HEK293T (cell line): ENCODE measurements at regions not wholly inside any gene's neighbourhood (a gene's known extent, or its start where the extent isn't known, plus 50 kb on each side); places are given as distances from the start of the nearest gene placed in this dataset.

Experiments used
- CTCF ChIA-PET: fragments of 350-600 bp; formaldehyde crosslinking; extraction: SDS; loops from one replicate; lab custom pipeline; 2021; ENCODE audit warnings: antibody characterized with exemption, inconsistent platforms; lab: Yijun Ruan, JAX
- POLR2A ChIA-PET: fragments of 350-600 bp; formaldehyde crosslinking; extraction: SDS; loops from one replicate; lab custom pipeline; 2020; ENCODE audit warnings: antibody characterized with exemption, inconsistent platforms; lab: Yijun Ruan, JAX
- DNase-seq: peaks from one replicate; pipeline ENCODE4 v3.0.0; 2012; ENCODE audit warnings: mixed read lengths; ENCODE audit errors: extremely low spot score
- ARNT ChIP-seq: fragments of 450-650 bp; IDR thresholded peaks from 2 replicates; pipeline ENCODE4 v1.6.1; 2017; ENCODE audit warnings: mild to moderate bottlenecking
- BHLHE40 ChIP-seq: fragments of 450-650 bp; IDR thresholded peaks from 2 replicates; pipeline ENCODE4 v1.6.1; 2016; ENCODE audit warnings: mild to moderate bottlenecking, moderate library complexity, borderline replicate concordance
- CTBP1 ChIP-seq: fragments of 450-650 bp; IDR thresholded peaks from 2 replicates; pipeline ENCODE4 v1.6.1; 2016; ENCODE audit warnings: borderline replicate concordance
- ELF4 ChIP-seq: fragments of 450-650 bp; IDR thresholded peaks from 2 replicates; pipeline ENCODE4 v1.6.1; 2017; ENCODE audit warnings: antibody characterized with exemption
- FOXA1 ChIP-seq: fragments of 450-650 bp; IDR thresholded peaks from 2 replicates; pipeline ENCODE4 v1.6.1; 2016; ENCODE audit warnings: mild to moderate bottlenecking
- FOXK2 ChIP-seq: fragments of 450-650 bp; IDR thresholded peaks from 2 replicates; pipeline ENCODE4 v1.6.1; 2016; ENCODE audit warnings: mild to moderate bottlenecking
- FOXM1 ChIP-seq: fragments of 450-650 bp; IDR thresholded peaks from 2 replicates; pipeline ENCODE4 v1.6.1; 2017; ENCODE audit warnings: mild to moderate bottlenecking, borderline replicate concordance
- HDGF ChIP-seq: fragments of 450-650 bp; IDR thresholded peaks from 2 replicates; pipeline ENCODE4 v1.6.1; 2017; ENCODE audit warnings: antibody characterized with exemption, borderline replicate concordance
- L3MBTL2 ChIP-seq: fragments of 450-650 bp; conservative IDR thresholded peaks from 2 replicates; pipeline ENCODE4 v1.6.1; 2016; ENCODE audit warnings: mild to moderate bottlenecking
- LEF1 ChIP-seq: fragments of 450-650 bp; IDR thresholded peaks from 2 replicates; pipeline ENCODE4 v1.6.1; 2017; ENCODE audit warnings: mild to moderate bottlenecking, borderline replicate concordance
- SP1 ChIP-seq: fragments of 450-650 bp; IDR thresholded peaks from 2 replicates; pipeline ENCODE4 v1.6.1; 2017
- SUZ12 ChIP-seq: fragments of 450-650 bp; IDR thresholded peaks from 2 replicates; pipeline ENCODE4 v1.6.1; 2016; ENCODE audit warnings: mild to moderate bottlenecking
- TARDBP ChIP-seq: fragments of 450-650 bp; IDR thresholded peaks from 2 replicates; pipeline ENCODE4 v1.6.1; 2016
- ZNF384 ChIP-seq: fragments of 450-650 bp; IDR thresholded peaks from 2 replicates; pipeline ENCODE4 v1.6.1; 2016
- TF ChIP-seq, protein P1 (sequence below): fragments of 450-650 bp; IDR thresholded peaks from 2 replicates; pipeline ENCODE4 v1.6.1; 2016

DNA sequence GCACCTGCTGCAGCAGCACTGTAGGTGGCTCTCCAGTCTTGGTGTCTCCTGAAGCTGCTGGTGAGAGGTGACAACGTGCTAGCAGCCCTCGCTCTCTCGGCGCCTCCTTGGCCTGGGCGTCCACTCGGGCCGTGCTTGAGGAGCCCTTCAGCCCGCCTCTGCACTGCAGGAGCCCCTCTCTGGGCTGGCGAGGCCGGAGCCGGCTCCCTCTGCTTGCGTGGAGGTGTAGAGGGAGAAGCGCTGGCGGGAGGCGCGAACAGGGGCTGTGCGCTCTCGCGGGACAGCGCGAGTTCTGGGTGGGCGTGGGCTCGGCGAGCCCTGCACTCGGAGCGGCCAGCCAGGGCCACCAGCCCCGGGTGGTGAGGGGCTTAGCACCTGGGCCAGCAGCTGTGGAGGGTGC is 62.2 kb upstream of the CNOT6 start:
- TF ChIP-seq SP1, result no peak
- TF ChIP-seq CTBP1, result no peak
- no peak for TF ChIP-seq FOXM1
- TF ChIP-seq TARDBP, result no peak
- TF ChIP-seq, protein P1, sequence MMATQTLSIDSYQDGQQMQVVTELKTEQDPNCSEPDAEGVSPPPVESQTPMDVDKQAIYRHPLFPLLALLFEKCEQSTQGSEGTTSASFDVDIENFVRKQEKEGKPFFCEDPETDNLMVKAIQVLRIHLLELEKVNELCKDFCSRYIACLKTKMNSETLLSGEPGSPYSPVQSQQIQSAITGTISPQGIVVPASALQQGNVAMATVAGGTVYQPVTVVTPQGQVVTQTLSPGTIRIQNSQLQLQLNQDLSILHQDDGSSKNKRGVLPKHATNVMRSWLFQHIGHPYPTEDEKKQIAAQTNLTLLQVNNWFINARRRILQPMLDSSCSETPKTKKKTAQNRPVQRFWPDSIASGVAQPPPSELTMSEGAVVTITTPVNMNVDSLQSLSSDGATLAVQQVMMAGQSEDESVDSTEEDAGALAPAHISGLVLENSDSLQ, result no peak
- TF ChIP-seq FOXA1, result no peak
- TF ChIP-seq ZNF384, result no peak
- no peak for TF ChIP-seq LEF1
- TF ChIP-seq SUZ12, result no peak
- DNase-seq, result no peak
- ChIA-PET POLR2A (no interaction called here), CTCF (no interaction called here)

DNA sequence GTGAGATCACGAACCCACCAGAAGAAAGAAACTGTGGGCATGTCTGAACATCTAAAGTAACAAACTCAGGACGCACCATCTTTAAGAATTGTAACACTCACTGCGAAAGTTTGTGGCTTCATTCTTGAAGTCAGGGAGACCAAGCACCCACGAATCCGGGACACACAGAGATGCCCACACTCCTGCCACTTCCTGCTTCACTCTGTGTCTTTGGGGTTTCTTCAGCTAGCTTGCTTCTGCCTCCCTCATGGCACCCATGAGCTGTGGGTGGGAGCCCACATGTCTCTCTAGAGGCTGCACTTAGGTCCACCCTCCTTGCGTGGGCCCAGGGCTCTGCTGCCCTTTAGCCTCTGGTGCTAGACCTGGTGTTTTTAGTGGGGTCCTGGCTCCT is 61.2 kb upstream of the CNOT6 start:
- TF ChIP-seq SP1, result no peak
- no peak for TF ChIP-seq SUZ12
- TF ChIP-seq FOXK2, result no peak
- TF ChIP-seq ZNF384, result no peak
- TF ChIP-seq CTBP1, result no peak
- TF ChIP-seq L3MBTL2, result no peak
- no peak for TF ChIP-seq FOXM1
- TF ChIP-seq LEF1, result no peak
- TF ChIP-seq, protein P1, result no peak
- TF ChIP-seq ARNT, result no peak
- no peak for TF ChIP-seq HDGF
- no peak for TF ChIP-seq BHLHE40
- ChIA-PET CTCF (no interaction called here), POLR2A (no interaction called here)
- no peak for DNase-seq

- ChIA-PET CTCF (no interaction called here), POLR2A (no interaction called here)
- TF ChIP-seq BHLHE40, result no peak
- no peak for TF ChIP-seq HDGF
- TF ChIP-seq ZNF384, result no peak
- no peak for TF ChIP-seq FOXA1
- no peak for TF ChIP-seq FOXM1
- no peak for TF ChIP-seq FOXK2
- TF ChIP-seq, protein P1, result no peak
- TF ChIP-seq LEF1, result no peak
- DNase-seq, result no peak
Observed at GRCh38 chr5:180435594-180435993, 58.6 kb upstream of the CNOT6 start.

DNA sequence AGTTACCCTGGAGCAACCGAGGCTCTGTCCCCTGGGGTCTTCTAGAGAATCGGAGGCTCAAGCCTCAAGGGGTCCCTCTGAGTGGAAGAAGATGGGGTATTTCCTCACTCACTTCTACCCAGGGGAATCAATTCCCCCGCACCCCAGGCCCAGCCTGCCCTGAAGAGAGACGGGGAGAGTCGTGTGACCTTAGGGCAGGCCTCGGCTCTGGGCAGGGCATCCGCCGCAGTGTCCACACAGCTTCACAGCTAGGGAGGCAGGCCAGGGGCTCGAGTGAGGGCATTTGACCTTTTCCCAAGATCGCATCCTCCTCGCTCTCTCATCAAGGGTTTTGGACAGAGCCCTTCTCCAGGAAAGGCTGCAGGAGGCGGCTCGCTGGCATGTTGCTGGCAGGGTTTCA is 57.9 kb upstream of the CNOT6 start:
- no peak for DNase-seq
- TF ChIP-seq ARNT (no peak), L3MBTL2 (no peak), SP1 (no peak), ELF4 (no peak), FOXA1 (no peak), HDGF (no peak), TARDBP (no peak), CTBP1 (no peak), SUZ12 (no peak), FOXM1 (no peak), BHLHE40 (no peak)
- TF ChIP-seq, protein P1, result no peak
- ChIA-PET CTCF (interaction anchor here (0.6 kb wide), 2 partner anchors 10 to 153 kb away, joined by 4 read pairs; no protein-coding TSS in a partner anchor), POLR2A (no interaction called here)

DNA sequence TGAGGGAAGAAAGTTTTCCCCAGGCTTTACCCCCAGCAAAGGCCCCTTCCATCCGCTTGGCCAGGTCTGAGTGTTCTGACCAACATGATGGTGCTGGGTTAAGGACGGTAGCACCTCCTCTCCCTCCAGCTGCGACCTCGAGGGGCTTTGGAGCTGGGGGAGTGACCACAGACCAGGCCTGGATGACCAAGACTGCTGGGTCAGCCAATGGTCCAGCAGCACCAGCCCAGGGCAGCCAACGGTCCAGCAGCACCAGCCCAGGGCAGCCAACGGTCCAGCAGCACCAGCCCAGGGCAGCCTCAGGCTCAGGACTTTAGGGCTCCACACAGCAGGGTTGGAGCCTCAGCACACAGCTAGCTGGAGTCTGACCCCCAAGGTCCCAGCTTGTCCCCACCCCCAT is 57.2 kb upstream of the CNOT6 start:
- CTCF ChIA-PET, result interaction anchor here (0.6 kb wide), 1 partner anchor 9 kb away, joined by 4 read pairs; no protein-coding TSS in a partner anchor
- no peak for DNase-seq
- POLR2A ChIA-PET, result no interaction called here
- TF ChIP-seq FOXM1, result no peak
- TF ChIP-seq SP1, result no peak

DNA sequence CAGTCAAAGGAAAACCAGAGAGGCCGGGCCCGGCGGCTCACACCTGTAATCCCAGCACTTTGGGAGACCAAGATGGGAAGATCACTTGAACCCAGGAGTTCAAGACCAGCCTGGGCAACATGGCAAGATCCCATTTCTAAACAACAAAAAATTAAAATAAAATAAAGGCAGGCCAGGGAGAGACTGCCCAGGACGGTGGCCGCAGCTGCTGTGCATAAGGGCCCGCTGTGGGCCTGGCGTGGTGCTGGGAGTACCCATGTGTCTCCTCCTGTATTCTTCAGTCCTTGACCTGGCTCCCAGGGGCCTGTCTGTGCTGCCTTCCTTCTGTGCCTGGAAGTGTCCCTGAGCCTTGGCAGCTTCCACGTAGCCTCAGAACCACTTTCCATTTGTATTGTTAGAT is 56.8 kb upstream of the CNOT6 start:
- CTCF ChIA-PET, result no interaction called here
- TF ChIP-seq BHLHE40 (no peak), ZNF384 (no peak), CTBP1 (no peak), FOXM1 (no peak), ELF4 (no peak), L3MBTL2 (no peak), SP1 (no peak)

More for the DNA sequence above, 56.8 kb upstream of the CNOT6 start:
- POLR2A ChIA-PET, result no interaction called here
- DNase-seq, result no peak
